HCT116 (cell line): ENCODE measurements at regions not wholly inside any gene's neighbourhood (a gene's known extent, or its start where the extent isn't known, plus 50 kb on each side); places are given as distances from the start of the nearest gene placed in this dataset.

Experiments
- ATAC-seq: fragments of 200-7000 bp; cut with Tn5 transposase; 2 replicates; pipeline ENCODE4 v1.9.1; 2020; ENCODE audit warnings: mild to moderate bottlenecking, moderate library complexity
- BruUV-seq: library from RNA; stranded (reverse); fragments of 400-500 nt; replicated peaks from 2 replicates; lab custom pipeline; 2021; lab: Mats Ljungman, UMichigan
- CTCF ChIA-PET: fragments of 300-600 bp; sonication (Branson Sonifier 250); formaldehyde crosslinking; loops from one replicate; lab custom pipeline; 2021; ENCODE audit warnings: antibody characterized with exemption; lab: Charles Lee
- POLR2A ChIA-PET: fragments of 300-600, 350-600 bp; sonication (Branson Sonifier 250); formaldehyde crosslinking; loops from one replicate; lab custom pipeline; 2021; ENCODE audit warnings: antibody characterized with exemption; lab: Charles Lee
- RAD21 ChIA-PET, 2 experiments: fragments of 300-600 bp; sonication (Branson Sonifier 250); formaldehyde crosslinking; loops; one replicate each; lab custom pipeline; 2023; ENCODE audit warnings: low total read pairs in 2 of 2; ENCODE audit not compliant: uncharacterized antibody in 2 of 2, unreplicated experiment in 2 of 2, low non-redundant PET in 1 of 2; lab: Charles Lee
- DNase-seq: peaks from one replicate; pipeline ENCODE4 v3.0.0-alpha.2; 2010; ENCODE audit warnings: low read depth, low spot score
- H2AFZ ChIP-seq: fragments of 200-600 bp; shearing (Covaris generic), sonication (generic); 2 replicates; pipeline ENCODE4 v1.6.1; 2017; ENCODE audit warnings: low read depth, mixed run types, mixed read lengths, antibody characterized with exemption, low read length; ENCODE audit not compliant: poor library complexity, severe bottlenecking
- H3K27ac ChIP-seq: 2 replicates; pipeline ENCODE4 v1.5.1; 2012; ENCODE audit warnings: low read depth, low read length
- H3K27me3 ChIP-seq: fragments of 200-600 bp; sonication (generic); 2 replicates; pipeline ENCODE4 v1.6.1; 2016; ENCODE audit warnings: mixed run types, low read length, mixed read lengths; ENCODE audit not compliant: insufficient read depth
- H3K36me3 ChIP-seq, 2 experiments: fragments of 200-500 bp in 1 of 2; fragments of 200-600 bp in 1 of 2; sonication (Bioruptor generic) in 1 of 2; sonication (generic) in 1 of 2; 2 replicates each; pipeline versions ENCODE4 v1.5.1 to v1.6.1; 2014 to 2016; ENCODE audit warnings: low read length in 2 of 2, inconsistent platforms in 1 of 2, mixed read lengths in 1 of 2, mixed run types in 1 of 2; ENCODE audit not compliant: insufficient read depth in 2 of 2, control insufficient read depth in 1 of 2
- H3K4me1 ChIP-seq, 2 experiments: fragments of 200-600 bp in 1 of 2; sonication (generic) in 1 of 2; 2 replicates each; pipeline versions ENCODE4 v1.5.1 to v1.6.1; 2012 to 2017; ENCODE audit warnings: low read length in 2 of 2, inconsistent platforms in 1 of 2, mild to moderate bottlenecking in 1 of 2, mixed read lengths in 1 of 2, mixed run types in 1 of 2, moderate library complexity in 1 of 2; ENCODE audit not compliant: insufficient read depth in 2 of 2, control insufficient read depth in 1 of 2
- H3K4me2 ChIP-seq: fragments of 200-600 bp; sonication (generic); 2 replicates; pipeline ENCODE4 v1.6.1; 2017; ENCODE audit warnings: mixed run types, low read length, mixed read lengths
- H3K4me3 ChIP-seq, 2 experiments: fragments of 200-600 bp in 1 of 2; sonication (generic) in 1 of 2; replicated peaks in 1 of 2; 2 replicates each; pipeline ENCODE4 v1.5.1; 2011 to 2016; ENCODE audit warnings: low read length in 2 of 2, control low read depth in 1 of 2, low read depth in 1 of 2, mild to moderate bottlenecking in 1 of 2, mixed read lengths in 1 of 2, mixed run types in 1 of 2
- H3K79me2 ChIP-seq: fragments of 200-600 bp; sonication (generic); 2 replicates; pipeline ENCODE4 v1.6.1; 2017; ENCODE audit warnings: mild to moderate bottlenecking, mixed run types, low read length, moderate library complexity, mixed read lengths; ENCODE audit not compliant: insufficient read depth
- H3K9ac ChIP-seq: fragments of 200-600 bp; sonication (generic); 2 replicates; pipeline ENCODE4 v1.6.1; 2016; ENCODE audit warnings: low read length, mixed read lengths
- H3K9me2 ChIP-seq: fragments of 200-600 bp; sonication (generic), shearing (Covaris generic); 2 replicates; pipeline ENCODE4 v1.6.1; 2017; ENCODE audit warnings: mixed run types, mild to moderate bottlenecking, moderate library complexity; ENCODE audit not compliant: insufficient read depth
- H3K9me3 ChIP-seq, 2 experiments: fragments of 200-500 bp in 1 of 2; fragments of 200-600 bp in 1 of 2; sonication (Bioruptor generic) in 1 of 2; sonication (generic) in 1 of 2; 2 replicates each; pipeline ENCODE4 v1.6.1; 2014 to 2017; ENCODE audit warnings: low read length in 2 of 2, mixed read lengths in 2 of 2, inconsistent platforms in 1 of 2, low read depth in 1 of 2, mild to moderate bottlenecking in 1 of 2, mixed run types in 1 of 2, moderate library complexity in 1 of 2; ENCODE audit not compliant: control insufficient read depth in 1 of 2, insufficient read depth in 1 of 2
- H4K20me1 ChIP-seq: fragments of 200-600 bp; sonication (generic), shearing (Covaris generic); 2 replicates; pipeline ENCODE4 v1.6.1; 2017; ENCODE audit warnings: mixed run types, mild to moderate bottlenecking, moderate library complexity; ENCODE audit not compliant: insufficient read depth
- ATF3 ChIP-seq: IDR thresholded peaks from 2 replicates; pipeline ENCODE4 v1.6.1; 2012
- CTCF ChIP-seq, 3 experiments: fragments of 200-600 bp in 1 of 3; sonication (generic) in 1 of 3; IDR thresholded peaks in 2 of 3; conservative IDR thresholded peaks in 1 of 3; 2 replicates each; pipeline ENCODE4 v1.5.1; 2012 to 2017; ENCODE audit warnings: low read depth in 2 of 3, low read length in 2 of 3, antibody characterized with exemption in 1 of 3, borderline replicate concordance in 1 of 3, control low read depth in 1 of 3, mild to moderate bottlenecking in 1 of 3, mixed read lengths in 1 of 3, mixed run types in 1 of 3, moderate library complexity in 1 of 3; ENCODE audit not compliant: insufficient read depth in 1 of 3
- EGR1 ChIP-seq: IDR thresholded peaks from 2 replicates; pipeline ENCODE4 v1.6.1; 2012; ENCODE audit warnings: low read depth
- EZH2 ChIP-seq: fragments of 200-600 bp; sonication (generic); IDR thresholded peaks from 2 replicates; pipeline ENCODE4 v1.6.1; 2017; ENCODE audit warnings: antibody characterized with exemption, mixed run types
- EZH2phosphoT487 ChIP-seq: fragments of 200-600 bp; IDR thresholded peaks from 2 replicates; pipeline ENCODE4 v1.6.1; 2018; ENCODE audit warnings: antibody characterized with exemption, borderline replicate concordance
- FOSL1 ChIP-seq: IDR thresholded peaks from 2 replicates; pipeline ENCODE4 v1.6.1; 2012; ENCODE audit warnings: low read depth
- JUND ChIP-seq: IDR thresholded peaks from 2 replicates; pipeline ENCODE4 v1.6.1; 2012
- MAX ChIP-seq: IDR thresholded peaks from 2 replicates; pipeline ENCODE4 v1.6.1; 2012
- POLR2AphosphoS5 ChIP-seq: IDR thresholded peaks from 2 replicates; pipeline ENCODE4 v1.6.1; 2011; ENCODE audit warnings: mild to moderate bottlenecking, low read depth, low read length, moderate library complexity
- RAD21 ChIP-seq: IDR thresholded peaks from 2 replicates; pipeline ENCODE4 v1.6.1; 2012; ENCODE audit warnings: low read depth, mild to moderate bottlenecking
- REST ChIP-seq: IDR thresholded peaks from 2 replicates; pipeline ENCODE4 v1.6.1; 2012; ENCODE audit warnings: low read depth
- SP1 ChIP-seq: IDR thresholded peaks from 2 replicates; pipeline ENCODE4 v1.6.1; 2012; ENCODE audit warnings: low read depth
- TCF7L2 ChIP-seq: IDR thresholded peaks from 2 replicates; pipeline ENCODE4 v1.7.0; 2011; ENCODE audit warnings: borderline replicate concordance, inconsistent platforms; ENCODE audit not compliant: insufficient read depth, insufficient read length; ENCODE audit errors: extremely low read depth
- ZBTB33 ChIP-seq: IDR thresholded peaks from 2 replicates; pipeline ENCODE4 v1.6.1; 2011; ENCODE audit warnings: mild to moderate bottlenecking, low read length, moderate library complexity; ENCODE audit not compliant: insufficient replicate concordance; ENCODE audit errors: extremely low read depth
- ZFX ChIP-seq: fragments of 450-650 bp; IDR thresholded peaks from 2 replicates; pipeline ENCODE4 v1.6.1; 2017
- ZNF274 ChIP-seq: fragments of 200-500 bp; sonication (Bioruptor generic); IDR thresholded peaks from 2 replicates; pipeline ENCODE4 v1.6.1; 2014; ENCODE audit warnings: mild to moderate bottlenecking, low read depth, low read length, inconsistent platforms
- intact Hi-C: fragments of 100-400 bp; cut with micrococcal nuclease; formaldehyde crosslinking; loops from 2 replicates; pipeline ENCODE4 v1.10.0; 2022

GRCh38 chr6:146999766-147000165, 204.5 kb upstream of the STXBP5 start:
- ChIA-PET POLR2A (no interaction called here), CTCF (no interaction called here), RAD21 (no interaction called here)
- BruUV-seq: no TSS peak
- H3K4me3 ChIP-seq: no peak overlapping the region
- DNase-seq (no peak), ATAC-seq (no peak)
- no peaks in the 10 kb centered on the region for H3K79me2 ChIP-seq
- H3K9me3 ChIP-seq: no peaks in the 10 kb centered on the region
- H3K9me2 ChIP-seq: no peaks in the 10 kb centered on the region
- intact Hi-C loops: no loop called here
- H3K9ac ChIP-seq: no peak overlapping the region
- no peak overlapping the region for H2AFZ ChIP-seq
- TF ChIP-seq ZNF274: no peak
- TF ChIP-seq ZFX: no peak
- no peak for TF ChIP-seq ZBTB33
- TF ChIP-seq EZH2phosphoT487: no peak
- TF ChIP-seq EZH2: no peak
- TF ChIP-seq FOSL1: no peak
- TF ChIP-seq CTCF (IDR thresholded peaks at IDR 0.05 in 2 of 3, conservative IDR thresholded peaks at IDR 0.05 in 1 of 3; ENCODE audit: borderline replicate concordance in 1 of 3, insufficient read depth in 1 of 3, low read depth in 2 of 3, low read length in 2 of 3): no peak
- no peak for TF ChIP-seq EGR1
- TF ChIP-seq TCF7L2: no peak
- no peak for TF ChIP-seq SP1
- no peak for TF ChIP-seq JUND
- TF ChIP-seq RAD21: no peak
- no peak for TF ChIP-seq ATF3
- TF ChIP-seq REST: no peak
- TF ChIP-seq MAX: no peak
- no peak for TF ChIP-seq POLR2AphosphoS5
- no peaks in the 10 kb centered on the region for H3K4me1 ChIP-seq
- H3K27me3 ChIP-seq: no peaks in the 10 kb centered on the region
- H3K36me3 ChIP-seq: no peaks in the 10 kb centered on the region
- H3K4me2 ChIP-seq: no peak overlapping the region
- H3K27ac ChIP-seq: no peak overlapping the region
- no peaks in the 10 kb centered on the region for H4K20me1 ChIP-seq
